Calu3 (cell line): ENCODE measurements at regions not wholly inside any gene's neighbourhood (a gene's known extent, or its start where the extent isn't known, plus 50 kb on each side); places are given as distances from the start of the nearest gene placed in this dataset.

ENCODE experiments used
- BruUV-seq: library from RNA; stranded (reverse); fragments of 400-500 nt; replicated peaks from 2 replicates; lab custom pipeline; 2021; lab: Mats Ljungman, UMichigan
- CTCF ChIA-PET: fragments of 300-600 bp; sonication (Branson Sonifier 250); formaldehyde crosslinking; loops from one replicate; lab custom pipeline; 2022; ENCODE audit warnings: antibody characterized with exemption; lab: Charles Lee
- DNase-seq: peaks from one replicate; pipeline ENCODE4 v3.0.0; 2022
- H3K27ac Mint-ChIP-seq: one replicate; pipeline ENCODE4 v1.8.0; 2022; ENCODE audit warnings: mixed read lengths; ENCODE audit not compliant: unreplicated experiment
- H3K27me3 Mint-ChIP-seq: one replicate; pipeline ENCODE4 v1.8.0; 2022; ENCODE audit warnings: mixed read lengths; ENCODE audit not compliant: unreplicated experiment
- H3K36me3 Mint-ChIP-seq: one replicate; pipeline ENCODE4 v1.8.0; 2022; ENCODE audit warnings: mild to moderate bottlenecking, moderate library complexity, mixed read lengths; ENCODE audit not compliant: insufficient read depth, unreplicated experiment
- H3K4me1 Mint-ChIP-seq: one replicate; pipeline ENCODE4 v1.8.0; 2022; ENCODE audit warnings: mild to moderate bottlenecking, low read depth, mixed read lengths; ENCODE audit not compliant: unreplicated experiment
- H3K4me3 Mint-ChIP-seq: one replicate; pipeline ENCODE4 v1.8.0; 2022; ENCODE audit warnings: mild to moderate bottlenecking, low read depth, moderate library complexity, mixed read lengths; ENCODE audit not compliant: unreplicated experiment
- H3K9me3 Mint-ChIP-seq: one replicate; pipeline ENCODE4 v1.8.0; 2022; ENCODE audit warnings: low read depth, mixed read lengths; ENCODE audit not compliant: unreplicated experiment
- CTCF ChIP-seq: fragments of 200-600 bp; IDR thresholded peaks from one replicate; pipeline ENCODE4 v1.8.0; 2022; ENCODE audit warnings: antibody characterized with exemption; ENCODE audit not compliant: unreplicated experiment
- intact Hi-C: fragments of 100-400 bp; cut with micrococcal nuclease; formaldehyde crosslinking; loops from one replicate; pipeline ENCODE4 v1.10.0; 2022; ENCODE audit not compliant: unreplicated experiment

GRCh38 chr5:69038539-69038938, 55.3 kb upstream of the SLC30A5 start:
- no TSS peak for BruUV-seq
- no peak for TF ChIP-seq CTCF
- CTCF ChIA-PET: no interaction called here

GRCh38 chr5:69039829-69040228, 54.0 kb upstream of the SLC30A5 start:
- no peak for TF ChIP-seq CTCF
- DNase-seq: no peak
- Mint-ChIP-seq H3K27me3 (no peaks in the 10 kb centered on the region), H3K4me1 (peaks cover 12% of the 10 kb centered on the region), H3K4me3 (no peak overlapping the region), H3K27ac (no peak overlapping the region), H3K36me3 (peaks cover 6% of the 10 kb centered on the region), H3K9me3 (no peaks in the 10 kb centered on the region)
- intact Hi-C loops: no loop called here
- BruUV-seq: no TSS peak
- CTCF ChIA-PET: no interaction called here

More at GRCh38 chr5:69038539-69038938, 55.3 kb upstream of the SLC30A5 start:
- H3K4me3 Mint-ChIP-seq: no peak overlapping the region
- H3K36me3 Mint-ChIP-seq: peaks cover 6% of the 10 kb centered on the region
- H3K27me3 Mint-ChIP-seq: no peaks in the 10 kb centered on the region
- H3K9me3 Mint-ChIP-seq: no peaks in the 10 kb centered on the region
- no peak overlapping the region for H3K27ac Mint-ChIP-seq
- DNase-seq: no peak
- H3K4me1 Mint-ChIP-seq: peaks cover 4% of the 10 kb centered on the region
- intact Hi-C loops: no loop called here

GRCh38 chr5:69042500-69042899, 51.3 kb upstream of the SLC30A5 start:
- H3K36me3 Mint-ChIP-seq: peaks cover 6% of the 10 kb centered on the region
- H3K27ac Mint-ChIP-seq: peak overlapping the region; percentile 43
- H3K4me1 Mint-ChIP-seq: peaks cover 21% of the 10 kb centered on the region
- CTCF ChIA-PET: interaction anchor here (0.9 to 2.0 kb wide), 4 partner anchors 33 to 365 kb away, joined by 3 to 14 read pairs (median 8); partner anchors contain the start of gene SLC30A5
- H3K27me3 Mint-ChIP-seq: no peaks in the 10 kb centered on the region
- BruUV-seq: no TSS peak
- H3K4me3 Mint-ChIP-seq: peak overlapping the region; percentile 77
- intact Hi-C loops: no loop called here
- TF ChIP-seq CTCF: no peak
- H3K9me3 Mint-ChIP-seq: no peaks in the 10 kb centered on the region
- no peak for DNase-seq

GRCh38 chr5:69042915-69043654, 50.7 kb upstream of the SLC30A5 start:
- Mint-ChIP-seq H3K4me3 (peak overlapping the region; percentile 77), H3K4me1 (peaks cover 21% of the 10 kb centered on the region), H3K27ac (peak overlapping the region; percentile 43), H3K9me3 (no peaks in the 10 kb centered on the region), H3K36me3 (peaks cover 6% of the 10 kb centered on the region), H3K27me3 (no peaks in the 10 kb centered on the region)
- CTCF ChIA-PET: interaction anchor here (0.6 to 2.0 kb wide), 6 partner anchors 19 to 364 kb away, joined by 3 to 14 read pairs (median 4); partner anchors contain the start of genes CCDC125 and SLC30A5
- TF ChIP-seq CTCF: peak; percentile 72
- BruUV-seq: no TSS peak
- DNase-seq: peak; percentile 83
- intact Hi-C loops: loop anchor here (1.0 kb wide), 1 partner anchor 40 kb away; no protein-coding TSS in a partner anchor
